Esophagus muscularis mucosa (tissue), 4 donors: ENCODE measurements at regions not wholly inside any gene's neighbourhood (a gene's known extent, or its start where the extent isn't known, plus 50 kb on each side); places are given as distances from the start of the nearest gene placed in this dataset.

Source experiments
- DNase-seq: peaks from one replicate; pipeline ENCODE4 v3.0.0-alpha.2; 2017; ENCODE audit errors: extremely low spot score
- H3K27ac ChIP-seq, 4 donors: fragments of 200-600 bp; sonication (generic); replicated peaks in 1 of 4; 1 replicate in 3 of 4; 2 replicates in 1 of 4; pipeline ENCODE4 v1.5.1; 2016 to 2019; ENCODE audit warnings: mild to moderate bottlenecking in 1 of 4
- H3K27me3 ChIP-seq, 4 donors: fragments of 200-600 bp; sonication (generic); one replicate each; pipeline versions ENCODE4 v1.5.1 to v1.6.0; 2016 to 2019
- H3K36me3 ChIP-seq, 4 donors: fragments of 200-600 bp; sonication (generic); one replicate each; pipeline ENCODE4 v1.5.1; 2016 to 2019
- H3K4me1 ChIP-seq, 4 donors: fragments of 200-600 bp; sonication (generic); one replicate each; pipeline ENCODE4 v1.5.1; 2016 to 2019
- H3K4me3 ChIP-seq, 4 donors: fragments of 200-600 bp; sonication (generic); 1 replicate in 2 of 4; 2 replicates in 2 of 4; pipeline ENCODE4 v1.5.1; 2016 to 2019; ENCODE audit warnings: mild to moderate bottlenecking in 4 of 4, moderate library complexity in 1 of 4
- H3K9me3 ChIP-seq, 4 donors: fragments of 200-600 bp; sonication (generic); 1 replicate in 3 of 4; 2 replicates in 1 of 4; pipeline ENCODE4 v1.5.1; 2016 to 2019
- CTCF ChIP-seq, 3 experiments: fragments of 200-600 bp in 2 of 3; fragments of 450-650 bp in 1 of 3; sonication (generic) in 2 of 3; IDR thresholded peaks; one replicate each; pipeline ENCODE4 v1.5.1; 2017 to 2019; ENCODE audit warnings: antibody characterized with exemption in 3 of 3, mild to moderate bottlenecking in 2 of 3, moderate library complexity in 1 of 3
- EP300 ChIP-seq: sonication (generic); formaldehyde crosslinking; IDR thresholded peaks from one replicate; pipeline ENCODE4 v1.6.1; 2017; ENCODE audit warnings: antibody characterized with exemption
- POLR2A ChIP-seq: fragments of 450-650 bp; IDR thresholded peaks from one replicate; pipeline ENCODE4 v1.6.1; 2017; ENCODE audit warnings: antibody characterized with exemption, moderate library complexity, mild to moderate bottlenecking, low read depth
- POLR2AphosphoS5 ChIP-seq, 2 donors: sonication (generic); formaldehyde crosslinking; IDR thresholded peaks; one replicate each; pipeline ENCODE4 v1.6.1; 2017; ENCODE audit warnings: antibody characterized with exemption in 2 of 2
- WGBS: methylation state at CpG from one replicate; pipeline ENCODE4 v1.1.5; 2018; 5-methylcytosine and 5-hydroxymethylcytosine counted together
- intact Hi-C: fragments of 100-400 bp; cut with DNase I; formaldehyde crosslinking; loops from one replicate; pipeline ENCODE4 v1.15.1; 2023

DNA sequence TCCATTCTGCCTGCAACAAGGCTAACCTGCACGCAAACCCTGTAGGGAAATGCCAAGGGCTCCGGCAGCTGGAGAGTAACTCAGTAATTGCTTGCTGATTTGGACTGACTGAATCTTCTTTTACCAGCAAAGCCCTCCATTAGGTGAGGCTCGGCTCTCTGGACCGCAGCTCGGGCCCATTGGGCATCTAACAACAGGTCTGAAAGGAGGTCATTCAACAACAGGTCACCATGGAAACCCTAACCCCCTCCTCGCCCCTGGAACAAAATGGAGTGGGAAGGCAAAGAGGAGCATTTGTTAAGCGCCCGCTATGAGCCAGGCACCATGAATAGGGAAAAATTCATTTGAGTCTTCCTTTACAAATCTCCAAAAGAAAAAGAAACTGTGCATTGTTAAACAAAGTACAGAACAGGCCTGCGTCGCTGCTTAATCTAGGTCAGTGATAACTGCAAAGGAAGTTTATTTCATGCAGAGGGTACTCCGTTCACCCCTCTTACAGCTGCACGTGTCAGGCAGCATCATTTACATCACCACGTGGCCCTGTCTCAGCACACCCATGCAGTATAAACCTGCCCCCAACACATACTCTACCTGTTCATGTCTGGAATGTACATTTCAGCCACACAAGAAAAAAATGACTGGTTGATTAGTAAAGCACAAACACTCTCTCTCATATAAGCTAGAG lies 248.8 kb upstream of the NEBL start:
- Histone ChIP-seq H3K4me3 (no peak overlapping the region), H3K27ac (no peak overlapping the region), H3K27me3 (no peaks in the 10 kb centered on the region), H3K36me3 (no peaks in the 10 kb centered on the region), H3K4me1 (no peaks in the 10 kb centered on the region), H3K9me3 (no peaks in the 10 kb centered on the region)
- intact Hi-C loops: no loop called here
- DNase-seq: no peak
- 64% methylated on average over 13 of the region's 13 CpGs for WGBS
- TF ChIP-seq EP300 (no peak), POLR2AphosphoS5 (IDR thresholded peaks at IDR 0.05) (no peak), POLR2A (no peak), CTCF (IDR thresholded peaks at IDR 0.05) (no peak)

DNA sequence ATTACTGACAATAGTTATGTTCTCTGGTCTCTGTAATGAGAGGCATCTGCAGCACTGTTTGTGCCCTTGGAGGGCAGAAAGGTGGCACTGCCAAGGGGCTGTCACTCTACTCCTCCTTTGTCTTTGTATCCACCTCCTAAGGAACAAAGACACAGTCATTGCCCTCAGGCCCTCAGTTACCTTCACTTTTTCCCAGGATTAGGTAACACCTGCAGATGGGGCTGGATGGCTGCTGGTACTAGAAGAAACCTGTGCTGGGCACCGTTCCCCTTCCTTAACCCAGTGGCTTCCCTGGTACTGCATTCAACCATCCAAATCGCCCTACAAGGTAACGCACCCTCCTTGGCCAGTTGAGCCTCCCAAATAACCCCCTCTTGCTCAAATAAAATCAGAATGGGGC lies 246.9 kb upstream of the NEBL start:
- no peak for TF ChIP-seq EP300
- TF ChIP-seq POLR2AphosphoS5 (IDR thresholded peaks at IDR 0.05): no peak
- TF ChIP-seq POLR2A: no peak
- no peak for TF ChIP-seq CTCF (IDR thresholded peaks at IDR 0.05)
- Histone ChIP-seq H3K36me3 (no peaks in the 10 kb centered on the region), H3K4me1 (no peaks in the 10 kb centered on the region), H3K4me3 (no peak overlapping the region), H3K27me3 (no peaks in the 10 kb centered on the region), H3K9me3 (no peaks in the 10 kb centered on the region), H3K27ac (no peak overlapping the region)
- no peak for DNase-seq
- WGBS: 93% methylated on average over 3 of the region's 3 CpGs
- intact Hi-C loops: no loop called here

DNA sequence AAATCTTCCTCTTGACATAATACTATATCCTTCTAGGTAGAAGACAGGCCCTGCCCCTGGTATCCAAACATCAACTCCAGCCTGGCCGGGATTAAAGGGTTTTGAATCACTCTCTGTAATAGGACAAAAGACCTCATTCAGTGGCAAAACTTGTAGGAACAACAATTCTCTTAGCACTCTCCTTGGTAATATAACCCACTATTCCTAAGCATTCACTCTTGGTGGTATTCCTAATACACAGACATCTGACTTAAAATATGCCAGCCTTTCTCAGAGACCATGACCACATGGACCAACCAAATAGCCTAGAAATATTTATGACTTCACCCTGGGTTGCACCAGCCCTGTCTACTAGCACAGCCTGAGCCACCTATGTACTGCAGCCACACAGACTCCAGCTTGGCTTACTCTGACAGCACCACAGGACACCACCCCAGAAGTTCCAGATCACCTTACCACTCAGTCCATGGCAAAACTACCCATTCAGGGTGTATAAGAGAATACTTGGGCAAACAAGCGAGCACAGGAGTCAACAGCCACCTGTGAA lies 244.9 kb upstream of the NEBL start:
- intact Hi-C loops: no loop called here
- WGBS: 82% methylated on average over 2 of the region's 2 CpGs
- no peak overlapping the region for H3K4me3 ChIP-seq
- no peaks in the 10 kb centered on the region for H3K36me3 ChIP-seq
- H3K4me1 ChIP-seq: no peaks in the 10 kb centered on the region
- H3K9me3 ChIP-seq: no peaks in the 10 kb centered on the region
- no peak overlapping the region for H3K27ac ChIP-seq
- TF ChIP-seq EP300 (no peak), POLR2A (no peak), CTCF (IDR thresholded peaks at IDR 0.05) (no peak), POLR2AphosphoS5 (IDR thresholded peaks at IDR 0.05) (no peak)
- DNase-seq: no peak
- H3K27me3 ChIP-seq: no peaks in the 10 kb centered on the region

- WGBS: 47% methylated on average over 6 of the region's 6 CpGs
- Histone ChIP-seq H3K4me1 (no peaks in the 10 kb centered on the region), H3K9me3 (no peaks in the 10 kb centered on the region), H3K4me3 (no peak overlapping the region), H3K36me3 (no peaks in the 10 kb centered on the region), H3K27me3 (no peaks in the 10 kb centered on the region), H3K27ac (no peak overlapping the region)
- no peak for TF ChIP-seq EP300
- intact Hi-C loops: no loop called here
- DNase-seq: no peak
Observed at GRCh38 chr10:21138769-21139340, 241.7 kb upstream of the NEBL start.

- no peaks in the 10 kb centered on the region for H3K9me3 ChIP-seq
- no peaks in the 10 kb centered on the region for H3K4me1 ChIP-seq
- H3K27me3 ChIP-seq: no peaks in the 10 kb centered on the region
- H3K27ac ChIP-seq: no peak overlapping the region
- no peaks in the 10 kb centered on the region for H3K36me3 ChIP-seq
- H3K4me3 ChIP-seq: no peak overlapping the region
- WGBS: 54% methylated on average over 10 of the region's 10 CpGs
- DNase-seq: no peak
- intact Hi-C loops: no loop called here
- TF ChIP-seq CTCF (IDR thresholded peaks at IDR 0.05): no peak
- TF ChIP-seq POLR2AphosphoS5 (IDR thresholded peaks at IDR 0.05): no peak
- TF ChIP-seq POLR2A: no peak
- TF ChIP-seq EP300: no peak
Observed at GRCh38 chr10:21135023-21135931, 238.2 kb upstream of the NEBL start.
